GM10266 (cell line): ENCODE measurements at regions not wholly inside any gene's neighbourhood (a gene's known extent, or its start where the extent isn't known, plus 50 kb on each side); places are given as distances from the start of the nearest gene placed in this dataset.

Source experiments
- DNase-seq: peaks from one replicate; pipeline ENCODE4 v3.0.0; 2012; ENCODE audit errors: extremely low spot score
- TF ChIP-seq, protein P1 (sequence below): IDR thresholded peaks from 2 replicates; pipeline ENCODE4 v1.5.1; 2012; ENCODE audit warnings: mild to moderate bottlenecking, low read depth; ENCODE audit not compliant: control insufficient read depth, insufficient read depth; ENCODE audit errors: missing control alignments

DNA sequence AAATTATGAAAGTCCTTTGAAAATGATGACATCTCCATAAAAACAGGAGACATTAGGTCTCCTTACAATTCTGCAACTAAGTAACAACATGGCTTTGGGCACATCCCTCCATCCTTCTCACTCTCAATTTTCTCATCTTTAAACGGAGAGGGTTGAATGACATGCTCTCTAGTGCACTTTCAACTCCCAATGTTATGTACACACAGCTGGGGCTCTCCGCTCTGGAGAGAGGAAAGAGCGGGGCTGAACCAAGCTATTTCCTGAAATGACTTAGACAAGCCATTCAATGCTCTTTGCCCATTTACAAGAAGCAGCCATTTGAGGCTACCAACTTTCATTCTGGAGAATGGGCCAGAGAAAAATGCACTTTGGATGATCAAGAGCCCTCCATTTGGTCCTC is 144.2 kb upstream of the BNIP2 start:
- no peak for DNase-seq
- TF ChIP-seq, protein P1, sequence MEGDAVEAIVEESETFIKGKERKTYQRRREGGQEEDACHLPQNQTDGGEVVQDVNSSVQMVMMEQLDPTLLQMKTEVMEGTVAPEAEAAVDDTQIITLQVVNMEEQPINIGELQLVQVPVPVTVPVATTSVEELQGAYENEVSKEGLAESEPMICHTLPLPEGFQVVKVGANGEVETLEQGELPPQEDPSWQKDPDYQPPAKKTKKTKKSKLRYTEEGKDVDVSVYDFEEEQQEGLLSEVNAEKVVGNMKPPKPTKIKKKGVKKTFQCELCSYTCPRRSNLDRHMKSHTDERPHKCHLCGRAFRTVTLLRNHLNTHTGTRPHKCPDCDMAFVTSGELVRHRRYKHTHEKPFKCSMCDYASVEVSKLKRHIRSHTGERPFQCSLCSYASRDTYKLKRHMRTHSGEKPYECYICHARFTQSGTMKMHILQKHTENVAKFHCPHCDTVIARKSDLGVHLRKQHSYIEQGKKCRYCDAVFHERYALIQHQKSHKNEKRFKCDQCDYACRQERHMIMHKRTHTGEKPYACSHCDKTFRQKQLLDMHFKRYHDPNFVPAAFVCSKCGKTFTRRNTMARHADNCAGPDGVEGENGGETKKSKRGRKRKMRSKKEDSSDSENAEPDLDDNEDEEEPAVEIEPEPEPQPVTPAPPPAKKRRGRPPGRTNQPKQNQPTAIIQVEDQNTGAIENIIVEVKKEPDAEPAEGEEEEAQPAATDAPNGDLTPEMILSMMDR, result no peak

DNA sequence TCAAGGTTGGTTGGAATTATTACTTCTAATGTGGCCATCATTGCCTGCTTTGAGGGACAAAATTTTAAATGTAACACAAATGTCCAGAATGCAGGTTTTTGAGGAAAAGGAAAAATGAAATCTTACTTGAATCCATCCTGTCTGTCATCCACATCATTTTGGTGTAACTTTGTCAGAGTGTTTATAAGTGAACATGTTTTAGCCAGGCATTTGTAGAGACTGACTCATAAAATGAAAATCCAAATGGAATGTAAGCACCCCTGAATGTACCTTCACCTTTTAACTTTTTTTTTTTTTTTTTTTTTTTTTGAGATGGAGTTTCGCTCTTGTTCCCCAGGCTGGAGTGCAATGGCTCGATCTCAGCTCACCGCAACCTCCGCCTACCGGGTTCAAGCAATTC is 141.8 kb upstream of the BNIP2 start:
- DNase-seq, result no peak
- TF ChIP-seq, protein P1, result no peak

DNA sequence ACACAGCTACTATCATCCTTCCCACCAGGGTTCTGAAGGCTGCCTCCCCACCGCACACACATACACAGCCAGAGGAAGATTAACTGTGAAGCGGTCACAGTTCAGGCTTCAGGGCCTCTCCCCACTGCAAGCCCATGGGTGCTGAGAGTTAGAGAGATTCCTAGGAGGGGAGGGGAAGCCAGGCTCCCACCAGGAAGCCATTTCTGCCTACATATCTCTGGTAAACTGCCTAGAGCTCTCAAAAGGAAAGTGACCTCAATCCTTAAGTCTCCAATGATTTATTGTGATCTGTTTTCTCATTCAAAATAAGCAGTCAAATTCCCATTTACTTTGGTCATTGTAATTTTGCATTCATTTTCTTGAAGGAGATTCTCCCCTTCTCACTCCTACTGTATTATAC is 141.0 kb upstream of the BNIP2 start:
- DNase-seq, result no peak
- TF ChIP-seq, protein P1, result no peak

DNA sequence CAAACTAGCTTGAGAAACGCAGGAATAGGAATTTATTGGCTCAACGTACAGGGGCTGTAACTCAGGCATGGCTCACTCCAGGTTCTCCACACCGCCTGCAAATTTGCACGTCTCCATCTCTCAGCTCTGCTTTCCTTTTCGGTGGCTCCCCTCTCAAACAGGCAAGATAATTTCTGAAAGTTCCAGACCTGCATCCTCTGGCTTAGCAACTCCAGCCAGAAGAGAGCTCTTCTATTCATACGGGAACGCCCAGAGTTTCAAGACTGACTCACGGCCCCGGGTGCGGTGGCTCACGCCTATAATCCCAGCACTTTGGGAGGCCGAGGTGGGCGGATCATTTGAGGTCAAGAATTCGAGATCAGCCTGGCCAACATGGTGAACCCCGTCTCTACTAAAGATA is 139.7 kb upstream of the BNIP2 start:
- TF ChIP-seq, protein P1, result no peak
- no peak for DNase-seq

DNA sequence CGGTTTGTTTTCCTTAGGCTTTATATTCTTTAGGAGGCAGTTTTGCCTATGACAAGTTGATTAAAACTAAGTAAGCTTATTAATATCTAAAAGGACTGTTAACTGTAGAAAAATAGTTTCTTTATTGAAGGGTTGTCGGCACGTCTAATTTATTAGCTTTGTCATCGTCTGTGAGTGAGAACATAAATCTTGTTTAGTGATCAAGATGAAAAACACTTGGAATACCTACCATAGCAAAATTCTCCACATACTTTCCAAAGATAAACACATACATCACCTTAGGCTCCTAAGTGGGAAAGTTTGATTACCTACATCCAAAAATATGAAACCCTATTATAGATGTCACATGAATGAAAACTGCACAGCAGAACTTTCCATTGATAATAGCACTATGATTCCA is 139.1 kb upstream of the BNIP2 start:
- TF ChIP-seq, protein P1, result no peak
- no peak for DNase-seq

DNA sequence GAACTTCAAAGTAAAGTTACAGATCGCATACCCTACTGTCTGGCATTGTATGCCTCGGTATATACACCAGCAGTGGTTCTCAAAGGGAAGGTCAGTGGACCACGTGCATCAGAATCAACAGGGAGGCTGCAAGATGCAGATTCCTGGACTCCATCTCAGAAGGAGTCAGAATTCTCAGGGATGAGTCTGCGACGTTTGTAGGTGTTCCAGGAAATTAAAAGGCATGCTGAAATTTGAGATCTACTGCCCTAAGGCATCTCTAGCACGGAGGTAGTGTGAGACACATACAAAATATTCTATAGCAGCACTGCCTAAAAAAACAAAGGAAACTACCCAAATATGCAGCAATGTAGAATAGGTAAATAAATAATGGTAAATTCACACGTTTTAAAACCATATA is 136.8 kb upstream of the BNIP2 start:
- DNase-seq, result no peak
- TF ChIP-seq, protein P1, result no peak

DNA sequence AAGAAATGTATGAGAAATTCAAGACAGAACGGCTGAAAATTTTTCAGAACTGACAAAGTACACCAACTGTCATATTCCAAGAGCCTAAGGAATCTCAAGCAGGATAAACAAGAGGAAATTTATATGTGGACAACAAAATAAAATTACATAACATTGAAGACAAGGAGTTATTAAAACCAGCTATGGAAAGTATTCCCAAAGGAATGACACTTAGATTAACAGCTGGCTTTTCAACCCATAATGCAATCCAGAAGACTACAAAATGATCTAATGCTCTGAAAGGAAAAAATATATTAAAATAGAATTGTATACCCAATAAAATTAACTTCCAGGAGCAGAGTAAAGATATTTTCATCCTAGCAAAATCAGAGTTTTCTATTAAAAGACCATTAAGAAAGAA is 132.2 kb upstream of the BNIP2 start:
- DNase-seq, result no peak
- TF ChIP-seq, protein P1, result no peak
